GM12872 (cell line): ENCODE measurements at regions not wholly inside any gene's neighbourhood (a gene's known extent, or its start where the extent isn't known, plus 50 kb on each side); places are given as distances from the start of the nearest gene placed in this dataset.

Experiments
- CTCF ChIP-seq: IDR thresholded peaks from 3 replicates; pipeline ENCODE4 v1.5.1; 2011; ENCODE audit warnings: low read depth, mild to moderate bottlenecking, low read length, moderate library complexity; ENCODE audit not compliant: insufficient read depth

DNA sequence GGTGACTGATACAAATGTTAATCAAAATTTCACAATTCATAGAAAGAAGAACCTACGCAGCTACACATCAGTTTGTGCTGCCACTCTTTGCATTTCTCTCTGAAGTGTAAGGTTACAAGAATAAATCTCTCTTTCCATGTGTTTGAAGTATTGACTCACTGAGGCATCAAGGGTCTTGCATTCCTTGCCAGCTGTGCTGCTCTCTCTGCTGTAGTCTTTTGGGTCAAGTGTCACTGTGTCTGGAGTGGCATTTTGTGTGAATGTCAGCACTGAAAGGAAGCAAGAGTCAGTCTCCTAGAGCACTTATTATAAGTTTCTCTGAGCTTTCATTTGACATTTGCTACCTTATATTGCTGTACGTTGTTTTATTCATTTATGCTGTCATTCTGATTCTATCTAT, 1696.1 kb upstream of the LRRTM1 start:
- TF ChIP-seq CTCF: no peak

DNA sequence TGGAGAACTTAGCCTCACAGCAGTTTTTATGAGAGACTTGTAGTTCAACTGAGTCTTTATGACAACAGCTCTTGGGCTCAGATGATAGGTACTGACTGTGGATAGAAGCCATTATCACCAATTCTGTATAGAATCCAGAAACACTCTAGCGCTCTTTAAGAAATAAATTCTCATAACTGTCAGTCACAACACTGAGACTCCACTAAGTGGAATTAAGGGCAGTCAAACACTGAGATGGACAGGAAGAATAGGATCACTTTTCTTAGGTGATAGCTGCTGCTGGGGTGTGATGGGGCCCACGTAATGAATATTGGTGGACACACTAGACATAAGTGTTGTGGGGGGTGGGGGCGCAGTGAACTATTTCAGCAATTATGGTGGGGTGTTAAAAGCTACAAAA, 1691.8 kb upstream of the LRRTM1 start:
- no peak for TF ChIP-seq CTCF

DNA sequence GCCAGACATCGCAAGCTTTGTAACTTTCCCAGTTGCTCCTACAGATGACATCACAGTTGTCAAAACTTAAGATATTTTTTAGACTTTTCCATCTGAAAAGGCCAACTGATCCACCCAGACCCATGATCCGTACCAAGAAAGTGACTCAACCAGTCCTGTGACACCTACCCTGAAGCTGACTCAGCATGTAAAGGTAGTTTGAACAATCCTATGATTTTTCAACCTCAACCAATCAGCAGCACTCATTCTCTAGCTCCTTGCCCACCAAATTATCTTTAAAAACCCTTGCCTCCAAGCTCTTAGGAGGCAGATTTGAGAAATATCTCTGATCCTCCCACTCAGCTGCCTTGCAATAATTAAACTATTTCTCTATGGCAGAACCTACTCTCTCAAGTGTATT, 1686.7 kb upstream of the LRRTM1 start:
- TF ChIP-seq CTCF: no peak

GRCh38 chr2:81987370-81987769, 1682.8 kb upstream of the LRRTM1 start:
- no peak for TF ChIP-seq CTCF

- no peak for TF ChIP-seq CTCF
These were observed 1680.6 kb upstream of the LRRTM1 start for GRCh38 chr2:81984969-81985637.

DNA sequence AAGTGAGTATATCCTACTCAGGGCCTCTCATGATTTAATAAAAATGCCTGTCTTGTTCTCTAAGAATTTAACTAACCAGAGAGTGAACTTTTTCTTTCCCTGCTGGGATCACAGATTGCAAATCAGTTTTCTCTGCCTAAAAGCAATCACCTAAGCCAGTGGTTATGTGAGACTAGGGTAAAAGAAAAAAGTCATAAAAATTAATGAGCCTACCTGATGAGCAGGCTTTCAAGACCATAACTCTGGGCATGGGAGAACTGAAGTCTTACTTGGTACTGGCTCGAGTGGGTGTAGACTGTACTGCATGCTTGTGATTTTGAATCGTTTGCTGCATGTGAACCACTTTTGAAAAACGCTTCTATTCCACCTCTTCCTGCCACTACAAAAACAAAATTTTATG, 1677.0 kb upstream of the LRRTM1 start:
- TF ChIP-seq CTCF: no peak

DNA sequence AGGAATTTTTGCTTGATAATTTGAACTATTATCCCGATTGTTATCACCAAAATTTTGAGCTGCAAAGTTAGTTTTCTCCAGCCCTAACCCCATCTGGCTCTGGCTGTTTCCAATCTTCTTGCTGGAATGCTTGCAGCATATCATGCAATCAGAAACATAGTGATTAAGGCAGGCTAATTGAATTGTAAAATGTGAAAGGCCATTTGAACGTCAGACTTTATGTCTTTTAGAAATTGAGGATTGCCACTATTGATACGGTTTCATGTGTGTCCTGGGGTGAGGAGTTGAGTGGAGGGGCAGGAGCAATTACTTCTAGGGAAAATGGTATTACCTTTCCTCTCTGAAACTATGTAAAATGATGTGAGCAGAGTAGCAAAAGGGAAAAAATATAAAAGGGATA, 1674.5 kb upstream of the LRRTM1 start:
- TF ChIP-seq CTCF: no peak
